LNCAP (cell line): ENCODE measurements at regions not wholly inside any gene's neighbourhood (a gene's known extent, or its start where the extent isn't known, plus 50 kb on each side); places are given as distances from the start of the nearest gene placed in this dataset.

ENCODE experiments used
- TF ChIP-seq, protein P1 (sequence below): fragments of 450-650 bp; IDR thresholded peaks from 2 replicates; pipeline ENCODE4 v1.5.1; 2017; ENCODE audit warnings: mild to moderate bottlenecking

DNA sequence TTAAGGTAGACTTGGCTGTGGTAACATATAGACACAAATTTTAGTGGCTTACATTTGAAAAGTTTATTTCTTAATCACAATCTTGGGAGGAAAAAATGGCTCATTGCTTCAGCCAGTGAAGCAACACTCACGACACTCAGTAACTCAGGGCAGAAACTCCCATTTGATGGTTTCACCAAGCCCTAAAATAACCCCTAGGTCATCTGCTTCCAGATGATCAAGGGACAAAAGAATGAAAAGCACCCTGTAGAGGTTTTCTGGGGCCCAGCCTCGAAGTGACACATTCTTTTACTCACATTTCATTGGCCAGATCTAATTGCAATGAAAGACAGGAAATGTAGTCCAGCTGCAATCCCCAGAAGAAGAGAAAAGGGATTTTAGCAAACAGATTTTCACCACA lies 275.9 kb downstream of the TMX3 start:
- TF ChIP-seq, protein P1, sequence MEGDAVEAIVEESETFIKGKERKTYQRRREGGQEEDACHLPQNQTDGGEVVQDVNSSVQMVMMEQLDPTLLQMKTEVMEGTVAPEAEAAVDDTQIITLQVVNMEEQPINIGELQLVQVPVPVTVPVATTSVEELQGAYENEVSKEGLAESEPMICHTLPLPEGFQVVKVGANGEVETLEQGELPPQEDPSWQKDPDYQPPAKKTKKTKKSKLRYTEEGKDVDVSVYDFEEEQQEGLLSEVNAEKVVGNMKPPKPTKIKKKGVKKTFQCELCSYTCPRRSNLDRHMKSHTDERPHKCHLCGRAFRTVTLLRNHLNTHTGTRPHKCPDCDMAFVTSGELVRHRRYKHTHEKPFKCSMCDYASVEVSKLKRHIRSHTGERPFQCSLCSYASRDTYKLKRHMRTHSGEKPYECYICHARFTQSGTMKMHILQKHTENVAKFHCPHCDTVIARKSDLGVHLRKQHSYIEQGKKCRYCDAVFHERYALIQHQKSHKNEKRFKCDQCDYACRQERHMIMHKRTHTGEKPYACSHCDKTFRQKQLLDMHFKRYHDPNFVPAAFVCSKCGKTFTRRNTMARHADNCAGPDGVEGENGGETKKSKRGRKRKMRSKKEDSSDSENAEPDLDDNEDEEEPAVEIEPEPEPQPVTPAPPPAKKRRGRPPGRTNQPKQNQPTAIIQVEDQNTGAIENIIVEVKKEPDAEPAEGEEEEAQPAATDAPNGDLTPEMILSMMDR: no peak

DNA sequence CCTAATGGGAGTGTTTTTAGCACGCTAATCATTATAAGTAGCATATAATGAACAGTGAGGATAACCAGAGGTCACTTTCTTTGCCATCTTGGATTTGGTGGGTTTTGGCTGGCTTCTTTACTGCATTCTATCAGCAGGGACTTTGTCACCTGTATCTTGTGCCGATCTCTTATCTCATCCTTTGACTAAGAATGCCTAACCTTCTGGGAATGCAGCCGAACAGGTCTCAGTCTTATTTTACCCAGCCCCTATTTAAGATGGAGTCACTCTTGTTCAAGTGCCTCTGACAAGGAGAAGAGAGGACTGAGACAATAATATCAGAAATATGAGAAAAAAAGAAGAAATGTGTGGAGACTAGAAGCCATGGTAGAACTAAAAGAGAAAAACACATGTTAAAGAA lies 276.4 kb downstream of the TMX3 start:
- TF ChIP-seq, protein P1: no peak

DNA sequence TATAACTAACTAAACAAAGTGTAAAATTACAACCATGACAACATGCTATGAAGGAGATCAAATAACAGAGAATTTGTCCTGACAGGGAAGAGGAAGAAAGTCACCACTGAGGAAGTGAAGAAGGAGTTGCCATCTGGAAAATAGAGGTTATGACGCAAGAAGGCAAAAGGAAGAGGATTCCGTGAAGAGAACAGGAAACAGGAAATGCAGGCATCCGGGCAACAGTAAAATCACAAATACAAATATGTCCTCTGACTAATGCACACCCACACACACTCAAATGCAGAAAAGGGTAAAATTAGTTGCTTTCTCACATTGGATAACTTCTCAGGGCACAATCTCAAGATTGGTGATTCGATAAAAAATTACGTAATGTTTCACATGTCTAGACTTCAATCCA lies 278.4 kb downstream of the TMX3 start:
- TF ChIP-seq, protein P1: no peak

DNA sequence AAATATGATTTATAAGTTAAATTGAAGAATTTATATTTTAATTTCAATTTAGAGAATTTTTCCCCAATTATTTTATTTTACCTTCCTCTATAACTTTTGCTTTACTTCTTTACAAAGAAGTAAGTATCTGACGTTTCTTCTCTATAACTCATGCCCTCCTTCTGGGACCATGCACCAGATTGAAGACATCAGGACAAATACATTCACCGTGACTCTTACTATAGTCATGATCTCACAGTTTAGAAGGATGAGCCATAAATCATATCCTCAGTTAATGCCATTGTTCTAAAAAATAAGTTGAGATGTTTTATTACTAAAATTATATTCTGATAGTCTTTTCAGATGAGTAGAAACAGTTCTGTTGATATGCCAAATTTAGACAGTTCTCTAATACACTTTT lies 279.3 kb downstream of the TMX3 start:
- TF ChIP-seq, protein P1: no peak

DNA sequence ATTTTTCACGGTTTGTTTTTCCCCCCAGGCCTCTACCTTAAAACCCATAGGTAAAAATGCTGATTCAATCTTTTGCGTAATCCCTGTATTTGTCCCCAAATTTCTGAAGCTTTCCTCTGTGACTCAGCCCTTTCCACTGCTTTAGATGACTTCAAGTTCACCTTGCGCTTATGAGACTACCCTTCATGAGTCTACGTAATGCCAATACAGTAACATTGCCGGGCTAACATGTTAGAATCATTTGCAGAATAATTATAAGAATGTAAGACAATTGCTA lies 283.0 kb downstream of the TMX3 start:
- TF ChIP-seq, protein P1: no peak

DNA sequence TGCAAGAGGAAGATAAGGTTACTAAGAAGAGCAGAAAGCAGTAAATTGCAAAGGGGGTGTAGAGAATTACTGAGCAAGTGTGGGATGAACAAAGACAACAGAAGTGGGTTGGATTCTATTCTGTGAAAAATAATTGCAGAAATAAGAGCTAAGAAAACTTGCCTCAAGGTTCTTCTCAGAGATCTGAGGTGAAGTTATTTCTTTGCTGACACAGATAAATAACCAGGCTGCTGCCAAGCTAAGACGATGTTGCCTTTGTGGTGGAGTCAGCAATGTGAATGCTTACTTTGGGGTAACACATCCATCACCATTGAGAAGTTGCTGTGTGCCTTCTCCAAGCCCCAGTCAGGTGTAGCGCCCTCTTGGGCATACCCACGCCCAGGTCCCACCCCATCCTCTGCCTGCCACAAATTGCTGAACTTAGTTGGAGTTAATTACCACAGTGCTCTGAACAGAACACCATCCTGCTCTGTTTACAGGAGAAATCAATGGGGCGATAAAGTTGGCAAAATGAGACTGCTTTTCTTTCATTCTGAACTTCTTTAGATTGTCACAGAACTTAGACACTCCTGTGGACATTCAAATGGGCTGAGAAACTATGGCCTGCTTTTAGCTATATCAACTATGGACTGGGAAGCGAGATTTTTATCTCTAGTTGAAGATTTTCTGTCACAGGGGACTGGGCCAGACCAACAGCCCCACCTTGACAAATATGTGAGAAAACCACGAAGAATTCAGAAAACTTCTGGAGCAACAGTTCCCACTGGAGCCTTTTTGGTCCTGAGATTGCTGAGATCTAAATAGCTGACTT lies 283.6 kb downstream of the TMX3 start:
- TF ChIP-seq, protein P1: no peak

DNA sequence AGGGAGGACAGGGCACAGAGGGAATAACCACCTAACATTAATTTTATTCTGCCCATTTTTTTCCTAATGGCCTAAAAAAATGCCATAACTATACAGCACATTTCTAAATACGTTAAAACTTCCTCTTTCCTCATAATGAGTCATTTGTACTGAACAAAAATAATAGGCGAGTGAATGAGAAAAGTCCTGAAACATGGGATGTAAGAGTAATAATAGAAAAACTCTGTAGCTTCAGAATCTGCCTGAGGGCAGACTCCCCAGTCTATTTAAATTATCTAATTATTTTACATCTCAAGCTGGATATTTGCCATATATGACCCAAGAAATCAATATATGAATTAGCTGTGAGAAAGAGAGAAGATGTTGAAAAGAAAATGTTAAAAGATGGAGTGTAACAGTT lies 285.1 kb downstream of the TMX3 start:
- TF ChIP-seq, protein P1: no peak

DNA sequence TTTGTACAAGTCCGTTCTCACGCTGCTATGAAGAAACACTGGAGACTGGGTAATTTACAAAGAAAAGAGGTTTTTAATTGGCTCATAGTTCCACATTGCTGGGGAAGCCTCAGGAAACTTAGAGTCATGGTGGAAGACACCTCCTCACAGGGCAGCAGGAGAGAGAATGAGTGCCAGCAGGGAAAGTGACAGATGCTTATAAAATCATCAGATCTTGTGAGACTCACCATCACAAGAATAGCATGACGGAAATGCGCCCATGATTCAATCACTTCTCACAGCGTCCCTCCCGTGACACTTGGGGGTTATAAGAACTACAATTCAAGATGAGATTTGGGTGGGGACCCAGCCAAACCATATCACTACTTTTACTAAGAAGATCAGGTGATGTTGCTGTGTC lies 285.8 kb downstream of the TMX3 start:
- TF ChIP-seq, protein P1: no peak
